K562 (cell line): ENCODE measurements at regions not wholly inside any gene's neighbourhood (a gene's known extent, or its start where the extent isn't known, plus 50 kb on each side); places are given as distances from the start of the nearest gene placed in this dataset.

ENCODE experiments used
- ATAC-seq: fragments of 200-7000 bp; cut with Tn5 transposase; 3 replicates; pipeline ENCODE4 v1.9.1; 2020; ENCODE audit warnings: moderate library complexity
- BruUV-seq: library from RNA; stranded (reverse); fragments of 400-500 nt; replicated peaks from 2 replicates; lab custom pipeline; 2021; lab: Mats Ljungman, UMichigan
- CTCF ChIA-PET: fragments of 300-600 bp; formaldehyde crosslinking; extraction: SDS; loops from one replicate; lab custom pipeline; 2021; ENCODE audit warnings: low intra/inter-chr PET ratio; lab: Yijun Ruan, JAX
- POLR2A ChIA-PET: fragments of 300-600, 350-650 bp; sonication (Branson Sonifier 250); formaldehyde crosslinking; extraction: SDS; loops from one replicate; lab custom pipeline; 2021; ENCODE audit warnings: antibody characterized with exemption, inconsistent platforms; lab: Yijun Ruan, JAX
- DNase-seq, 4 experiments: peaks; one replicate each; pipeline versions ENCODE4 v3.0.0 to v3.0.0-alpha.2; 2011 to 2018; ENCODE audit warnings: low spot score in 3 of 4, mixed read lengths in 3 of 4; ENCODE audit errors: extremely low read depth in 1 of 4
- FAIRE-seq: peaks from 2 replicates; lab custom pipeline; 2011; peaks lifted over from hg19 to GRCh38; lab: Jason Lieb, UNC
- H2AFZ ChIP-seq: 2 replicates; pipeline ENCODE4 v1.6.0; 2011; ENCODE audit warnings: low read depth, low read length, control low read depth, inconsistent platforms
- H3K27ac ChIP-seq: fragments of 200-600 bp; 3 replicates; pipeline ENCODE4 v1.8.0; 2011; ENCODE audit warnings: low read depth, mild to moderate bottlenecking, control low read depth, inconsistent platforms, low read length, moderate library complexity, mixed read lengths; ENCODE audit errors: extremely low read depth
- H3K27me3 ChIP-seq, 2 experiments: fragments of 300-600 bp in 1 of 2; 2 replicates in 1 of 2; 3 replicates in 1 of 2; pipeline versions ENCODE4 v1.6.0 to v1.8.0; 2011; ENCODE audit warnings: inconsistent platforms in 2 of 2, low read length in 2 of 2, mild to moderate bottlenecking in 1 of 2, mixed read lengths in 1 of 2, moderate library complexity in 1 of 2; ENCODE audit not compliant: control insufficient read depth in 2 of 2, insufficient read depth in 2 of 2
- H3K36me3 ChIP-seq: fragments of 300-600 bp; 3 replicates; pipeline ENCODE4 v1.8.0; 2011; ENCODE audit warnings: mild to moderate bottlenecking, low read length, inconsistent platforms; ENCODE audit not compliant: control insufficient read depth, insufficient read depth
- H3K4me1 ChIP-seq, 2 experiments: fragments of 200-600 bp in 1 of 2; replicated peaks in 1 of 2; 2 replicates in 1 of 2; 3 replicates in 1 of 2; pipeline versions ENCODE4 v1.5.1 to v1.8.0; 2011; ENCODE audit warnings: inconsistent platforms in 2 of 2, low read length in 2 of 2, mild to moderate bottlenecking in 1 of 2, mixed read lengths in 1 of 2, moderate library complexity in 1 of 2; ENCODE audit not compliant: control insufficient read depth in 2 of 2, insufficient read depth in 2 of 2
- H3K4me2 ChIP-seq: 2 replicates; pipeline ENCODE4 v1.6.1; 2011; ENCODE audit warnings: low read length, control low read depth, inconsistent platforms, mixed read lengths; ENCODE audit not compliant: insufficient read depth
- H3K4me3 ChIP-seq: fragments of 200-600 bp; sonication (generic), shearing (Covaris generic); 2 replicates; pipeline ENCODE4 v1.5.1; 2016; ENCODE audit warnings: control low read depth, inconsistent platforms
- H3K79me2 ChIP-seq: fragments of 200-600 bp; 3 replicates; pipeline ENCODE4 v1.8.0; 2011; ENCODE audit warnings: low read length, inconsistent platforms; ENCODE audit not compliant: control insufficient read depth, insufficient read depth
- H3K9ac ChIP-seq, 2 experiments: 2 replicates each; pipeline versions ENCODE4 v1.6.0 to v1.6.1; 2011; ENCODE audit warnings: low read depth in 2 of 2, low read length in 2 of 2, control low read depth in 1 of 2, inconsistent platforms in 1 of 2, mild to moderate bottlenecking in 1 of 2, mixed read lengths in 1 of 2; ENCODE audit not compliant: insufficient read depth in 1 of 2
- H3K9me1 ChIP-seq: one replicate; pipeline ENCODE4 v1.6.0; 2011; ENCODE audit warnings: inconsistent platforms, mild to moderate bottlenecking, low read length, moderate library complexity; ENCODE audit not compliant: control insufficient read depth, insufficient read depth
- H3K9me3 ChIP-seq: replicated peaks from 2 replicates; pipeline ENCODE4 v1.5.1; 2011; ENCODE audit warnings: low read depth, low read length, inconsistent platforms; ENCODE audit not compliant: control insufficient read depth, insufficient read depth
- H4K20me1 ChIP-seq: replicated peaks from 2 replicates; pipeline ENCODE4 v1.6.1; 2011; ENCODE audit warnings: low read length, inconsistent platforms, mixed read lengths; ENCODE audit not compliant: control insufficient read depth, insufficient read depth
- BCL6 ChIP-seq: fragments of 250-450 bp; sonication (Bioruptor Pico); IDR thresholded peaks from 2 replicates; pipeline ENCODE4 v1.4.0; 2020
- E4F1 ChIP-seq: fragments of 250-450 bp; sonication (Bioruptor Pico); IDR thresholded peaks from 2 replicates; pipeline ENCODE4 v1.5.0; 2021; ENCODE audit warnings: mild to moderate bottlenecking, borderline replicate concordance
- GTF2F1 ChIP-seq: IDR thresholded peaks from 2 replicates; pipeline ENCODE4 v1.6.1; 2011; ENCODE audit warnings: low read depth, low read length, improper control_type of control experiment
- HNRNPH1 ChIP-seq: fragments of 200-400 bp; formaldehyde crosslinking; optimal IDR thresholded peaks from 2 replicates; pipeline ENCODE3; 2017; ENCODE audit warnings: low read depth, mild to moderate bottlenecking, low read length, moderate library complexity
- MAX ChIP-seq: sonication (generic); formaldehyde crosslinking; IDR thresholded peaks from 2 replicates; pipeline ENCODE4 v1.9.0; 2022; ENCODE audit warnings: mild to moderate bottlenecking, missing genetic modification reagents
- RBM14 ChIP-seq: fragments of 200-400 bp; formaldehyde crosslinking; IDR thresholded peaks from 2 replicates; pipeline ENCODE4 v1.6.1; 2018; ENCODE audit warnings: low read depth, mild to moderate bottlenecking, low read length, moderate library complexity, borderline replicate concordance; ENCODE audit not compliant: insufficient read depth
- SAP30 ChIP-seq: fragments of 200-600 bp; sonication (generic); IDR thresholded peaks from 2 replicates; pipeline ENCODE4 v1.6.1; 2012; ENCODE audit warnings: borderline replicate concordance, low read depth, mild to moderate bottlenecking, moderate library complexity, low read length, control low read depth, inconsistent platforms; ENCODE audit not compliant: insufficient read depth, poor library complexity, severe bottlenecking
- ZBTB49 ChIP-seq: sonication (generic); formaldehyde crosslinking; IDR thresholded peaks from 2 replicates; pipeline ENCODE4 v1.8.0; 2022; ENCODE audit warnings: missing genetic modification reagents, mild to moderate bottlenecking, borderline replicate concordance
- ZC3H4 ChIP-seq: sonication (generic); formaldehyde crosslinking; IDR thresholded peaks from 2 replicates; pipeline ENCODE4 v1.9.0; 2021; ENCODE audit warnings: missing genetic modification reagents, borderline replicate concordance
- ZNF584 ChIP-seq: fragments of 200-800 bp; sonication (Bioruptor generic); IDR thresholded peaks from 2 replicates; pipeline ENCODE4 v1.6.1; 2016; ENCODE audit warnings: low read depth, mild to moderate bottlenecking, missing genetic modification characterization, missing compliant biosample characterization
- ZZZ3 ChIP-seq: fragments of 450-650 bp; IDR thresholded peaks from 2 replicates; pipeline ENCODE4 v1.6.1; 2016; ENCODE audit warnings: antibody characterized with exemption, mild to moderate bottlenecking, moderate library complexity
- WGBS: fragments of 100-300 bp; shearing (Covaris generic); methylation state at CpG from one replicate; pipeline ENCODE4 v1.1.6; 2016; ENCODE audit warnings: low coverage, mixed read lengths; ENCODE audit not compliant: insufficient coverage; ENCODE audit errors: missing lambda C conversion rate; 5-methylcytosine and 5-hydroxymethylcytosine counted together
- in situ Hi-C: fragments of 300-500 bp; cut with MboI; formaldehyde crosslinking; loops from 4 replicates; pipeline ENCODE4 v1.15.0; 2018; ENCODE audit warnings: inconsistent platforms, mixed read lengths
- intact Hi-C: fragments of 100-400 bp; cut with micrococcal nuclease; formaldehyde crosslinking; loops from 2 replicates; pipeline ENCODE4 v1.14.2; 2022

- Histone ChIP-seq H2AFZ (no peak overlapping the region), H3K4me3 (no peak overlapping the region), H3K4me2 (no peak overlapping the region), H3K9ac (no peak overlapping the region), H4K20me1 (no peaks in the 10 kb centered on the region), H3K9me1 (no peaks in the 10 kb centered on the region), H3K4me1 (no peaks in the 10 kb centered on the region), H3K36me3 (no peaks in the 10 kb centered on the region), H3K79me2 (no peaks in the 10 kb centered on the region), H3K9me3 (no peaks in the 10 kb centered on the region), H3K27ac (no peak overlapping the region), H3K27me3 (no peaks in the 10 kb centered on the region)
- ChIA-PET CTCF (no interaction called here), POLR2A (no interaction called here)
- intact Hi-C loops (no loop called here), in situ Hi-C loops (loop anchor here (25.0 kb wide), 1 partner anchor 805 kb away; no protein-coding TSS in a partner anchor)
- DNase-seq (no peak), FAIRE-seq (no peak), ATAC-seq (no peak)
- BruUV-seq = no TSS peak
- WGBS = 0% methylated on average over 6 of the region's 6 CpGs
- no peak for TF ChIP-seq RBM14
- no peak for TF ChIP-seq BCL6 (CRISPR knock-in tag)
- TF ChIP-seq GTF2F1 = no peak
Measured at GRCh38 chr5:116942622-116943021, 368.0 kb upstream of the SEMA6A start.

GRCh38 chr5:116939641-116940040 lies 365.0 kb upstream of the SEMA6A start:
- H2AFZ ChIP-seq = no peak overlapping the region
- H3K79me2 ChIP-seq = no peaks in the 10 kb centered on the region
- H3K4me2 ChIP-seq = no peak overlapping the region
- H3K9ac ChIP-seq = no peak overlapping the region
- FAIRE-seq (no peak), ATAC-seq (no peak), DNase-seq (no peak)
- H3K27me3 ChIP-seq = no peaks in the 10 kb centered on the region
- H4K20me1 ChIP-seq = no peaks in the 10 kb centered on the region
- ChIA-PET CTCF (no interaction called here), POLR2A (no interaction called here)
- in situ Hi-C loops = loop anchor here (25.0 kb wide), 1 partner anchor 802 kb away; no protein-coding TSS in a partner anchor
- no peak overlapping the region for H3K4me3 ChIP-seq
- H3K4me1 ChIP-seq = no peaks in the 10 kb centered on the region
- no peak overlapping the region for H3K27ac ChIP-seq
- WGBS = 1% methylated on average over 7 of the region's 7 CpGs
- no peaks in the 10 kb centered on the region for H3K36me3 ChIP-seq
- BruUV-seq = no TSS peak
- H3K9me3 ChIP-seq = no peaks in the 10 kb centered on the region
- no peaks in the 10 kb centered on the region for H3K9me1 ChIP-seq
- intact Hi-C loops = no loop called here
- TF ChIP-seq ZNF584 (CRISPR knock-in tag) (no peak), ZBTB49 (CRISPR knock-in tag) (no peak), SAP30 (no peak), E4F1 (CRISPR knock-in tag) (no peak), MAX (CRISPR knock-in tag) (no peak), HNRNPH1 (no peak), ZZZ3 (no peak), ZC3H4 (no peak)
